Kidney tubule cell (primary cell): ENCODE measurements at regions not wholly inside any gene's neighbourhood (a gene's known extent, or its start where the extent isn't known, plus 50 kb on each side); places are given as distances from the start of the nearest gene placed in this dataset.

Experiments used
- DNase-seq: peaks from one replicate; pipeline ENCODE4 v3.0.0-alpha.2; 2018; ENCODE audit warnings: low spot score

- DNase-seq, result peak; percentile 39
These were observed 248.3 kb upstream of the CAMK1G start for GRCh38 chr1:209335178-209335577.

GRCh38 chr1:209341146-209341545, 242.4 kb upstream of the CAMK1G start:
- DNase-seq, result no peak

- peak; percentile 41 for DNase-seq
These were observed 241.7 kb upstream of the CAMK1G start for GRCh38 chr1:209341673-209342420.

- DNase-seq, result no peak
These were observed 240.9 kb upstream of the CAMK1G start for GRCh38 chr1:209342441-209343175.

- no peak for DNase-seq
These were observed 240.0 kb upstream of the CAMK1G start for GRCh38 chr1:209343511-209343910.

GRCh38 chr1:209344156-209344555, 239.4 kb upstream of the CAMK1G start:
- no peak for DNase-seq

GRCh38 chr1:209349363-209350308, 233.9 kb upstream of the CAMK1G start:
- peak; percentile 70 for DNase-seq

- peak; percentile 39 for DNase-seq
These were observed 230.5 kb upstream of the CAMK1G start for GRCh38 chr1:209353053-209353452.

- DNase-seq, result peak; percentile 90
These were observed 229.2 kb upstream of the CAMK1G start for GRCh38 chr1:209354111-209354839.

GRCh38 chr1:209354840-209355165, 228.7 kb upstream of the CAMK1G start:
- no peak for DNase-seq

GRCh38 chr1:209355415-209355814, 228.1 kb upstream of the CAMK1G start:
- DNase-seq, result no peak

GRCh38 chr1:209356976-209357377, 226.5 kb upstream of the CAMK1G start:
- DNase-seq, result peak; percentile 54

- DNase-seq, result peak; percentile 44
These were observed 220.4 kb upstream of the CAMK1G start for GRCh38 chr1:209363112-209363511.

- DNase-seq, result peak; percentile 79
These were observed 218.8 kb upstream of the CAMK1G start for GRCh38 chr1:209364716-209365115.

- DNase-seq, result peak; percentile 83
These were observed 216.3 kb upstream of the CAMK1G start for GRCh38 chr1:209367061-209367772.

- DNase-seq, result peak; percentile 76
These were observed 214.5 kb upstream of the CAMK1G start for GRCh38 chr1:209368864-209369598.

- DNase-seq, result no peak
These were observed 213.1 kb upstream of the CAMK1G start for GRCh38 chr1:209370241-209370995.

GRCh38 chr1:209375097-209375496, 208.4 kb upstream of the CAMK1G start:
- peak; percentile 16 for DNase-seq

GRCh38 chr1:209375671-209376365, 207.7 kb upstream of the CAMK1G start:
- peak; percentile 32 for DNase-seq
